ENCODE measurements at regions not wholly inside any gene's neighbourhood (a gene's known extent, or its start where the extent isn't known, plus 50 kb on each side); places are given as distances from the start of the nearest gene placed in this dataset.

DNA sequence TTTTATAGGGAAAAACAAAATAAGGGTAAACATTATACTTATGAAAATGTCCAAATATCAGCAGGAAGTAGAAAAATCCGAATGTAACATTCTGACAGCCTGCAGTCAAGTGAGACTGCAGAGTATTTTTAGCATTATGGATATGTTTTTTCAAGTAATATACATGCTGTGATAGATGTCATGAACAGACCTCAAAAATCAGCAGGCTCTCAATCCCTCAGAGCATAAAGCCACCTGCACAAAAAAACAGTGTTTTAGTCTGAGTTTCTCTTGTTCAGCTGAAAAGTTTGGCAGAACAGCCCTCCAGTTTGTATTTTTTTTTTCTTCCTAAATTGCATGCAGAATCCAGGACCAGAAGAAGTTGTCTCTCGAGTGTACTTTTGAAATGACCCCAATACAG is 219.1 kb upstream of the FMN2 start:
- Mint-ChIP-seq H3K4me3 (no peak overlapping the region), H3K27me3 (no peaks in the 10 kb centered on the region), H3K36me3 (no peaks in the 10 kb centered on the region), H3K9me3 (ENCODE audit: low read depth) (no peaks in the 10 kb centered on the region), H3K4me1 (ENCODE audit: low read depth) (no peaks in the 10 kb centered on the region), H3K27ac (no peak overlapping the region)

DNA sequence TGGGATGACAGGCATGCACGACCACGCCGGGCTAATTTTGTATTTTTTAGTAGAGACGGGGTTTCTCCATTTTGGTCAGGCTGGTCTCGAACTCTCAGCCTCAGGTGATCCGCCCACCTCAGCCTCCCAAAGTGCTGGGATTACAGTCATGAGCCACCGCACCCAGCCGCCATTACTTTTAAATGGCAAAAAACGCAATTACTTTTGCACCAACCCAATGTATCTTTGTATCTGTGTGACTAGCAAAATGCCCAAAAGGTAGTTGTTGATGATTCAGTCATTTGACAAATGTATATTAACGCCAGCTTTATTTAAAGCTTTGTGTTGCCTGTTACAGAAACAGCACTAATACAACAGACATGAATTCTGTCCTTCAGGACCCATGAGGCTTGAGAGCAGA is 216.9 kb upstream of the FMN2 start:
- no peak overlapping the region for H3K27ac Mint-ChIP-seq
- no peaks in the 10 kb centered on the region for H3K36me3 Mint-ChIP-seq
- no peak overlapping the region for H3K4me3 Mint-ChIP-seq
- H3K27me3 Mint-ChIP-seq = no peaks in the 10 kb centered on the region
- H3K9me3 Mint-ChIP-seq (ENCODE audit: low read depth) = no peaks in the 10 kb centered on the region
- no peaks in the 10 kb centered on the region for H3K4me1 Mint-ChIP-seq (ENCODE audit: low read depth)

DNA sequence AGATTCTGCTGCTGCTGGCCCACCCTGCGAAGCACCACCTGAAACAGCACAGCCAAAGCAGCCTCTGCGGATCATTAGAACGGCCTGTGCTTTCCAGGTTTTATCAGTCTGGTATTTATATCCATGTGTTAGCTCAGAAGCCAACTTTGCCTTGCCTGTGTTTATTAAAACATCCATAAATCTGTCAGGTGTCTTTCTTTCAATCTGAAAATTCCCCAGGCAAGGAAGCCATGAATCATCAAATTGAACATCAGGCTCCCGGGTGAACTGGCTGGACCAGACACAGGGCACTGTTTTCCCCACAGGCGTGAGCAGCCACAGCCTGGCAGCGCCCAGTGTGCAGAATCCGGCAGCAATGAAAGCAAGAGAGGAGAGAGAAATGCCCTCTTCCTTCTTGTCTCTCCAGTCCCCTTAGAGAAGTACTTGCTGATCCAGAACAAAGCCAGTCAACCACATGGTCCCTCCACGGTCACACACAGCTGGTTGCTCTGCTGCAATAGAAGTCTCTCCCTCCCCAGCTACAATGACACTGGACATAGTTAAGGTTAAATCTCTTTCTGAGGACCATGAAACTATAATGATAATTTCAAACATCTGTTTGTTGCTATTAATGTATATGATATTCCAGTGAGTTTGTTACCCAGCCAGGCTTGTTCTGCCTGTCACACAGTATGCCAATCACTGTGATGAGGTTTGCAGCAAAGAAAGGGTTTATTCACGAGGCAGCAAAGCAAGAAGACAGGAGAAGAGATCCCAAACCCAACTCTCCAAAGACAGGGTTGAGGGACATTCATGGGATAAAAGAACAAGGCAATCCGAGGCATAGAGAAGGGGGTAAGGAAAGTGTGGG is 212.1 kb upstream of the FMN2 start:
- Mint-ChIP-seq H3K36me3 (no peaks in the 10 kb centered on the region), H3K27me3 (no peaks in the 10 kb centered on the region), H3K9me3 (ENCODE audit: low read depth) (no peaks in the 10 kb centered on the region), H3K4me1 (ENCODE audit: low read depth) (no peaks in the 10 kb centered on the region), H3K27ac (no peak overlapping the region), H3K4me3 (no peak overlapping the region)

GRCh38 chr1:239882967-239883366 is 208.7 kb upstream of the FMN2 start:
- H3K27ac Mint-ChIP-seq = no peak overlapping the region
- no peaks in the 10 kb centered on the region for H3K27me3 Mint-ChIP-seq
- no peak overlapping the region for H3K4me3 Mint-ChIP-seq
- no peaks in the 10 kb centered on the region for H3K4me1 Mint-ChIP-seq (ENCODE audit: low read depth)
- no peaks in the 10 kb centered on the region for H3K9me3 Mint-ChIP-seq (ENCODE audit: low read depth)
- H3K36me3 Mint-ChIP-seq = no peaks in the 10 kb centered on the region

DNA sequence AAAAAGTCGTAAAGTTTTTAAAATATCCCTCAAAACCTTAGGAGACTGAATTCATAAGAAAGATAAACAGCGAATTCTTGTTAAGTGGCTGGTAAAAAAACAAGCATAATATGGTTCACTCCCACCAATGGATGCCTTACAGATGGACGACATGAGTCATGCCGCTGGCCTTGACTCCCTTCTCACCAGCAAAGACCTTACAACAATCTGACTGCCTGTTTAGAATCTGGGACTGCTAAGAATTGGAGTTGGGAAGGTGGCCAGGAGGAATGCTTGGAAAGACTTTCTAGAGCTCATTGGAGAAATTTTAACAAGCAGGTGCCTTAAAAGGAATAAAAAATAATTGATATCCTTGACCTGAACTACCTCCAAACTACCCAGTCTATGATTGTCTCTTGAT is 206.9 kb upstream of the FMN2 start:
- no peak overlapping the region for H3K27ac Mint-ChIP-seq
- H3K36me3 Mint-ChIP-seq = no peaks in the 10 kb centered on the region
- no peaks in the 10 kb centered on the region for H3K4me1 Mint-ChIP-seq (ENCODE audit: low read depth)
- peaks cover 2% of the 10 kb centered on the region for H3K27me3 Mint-ChIP-seq
- no peak overlapping the region for H3K4me3 Mint-ChIP-seq
- H3K9me3 Mint-ChIP-seq (ENCODE audit: low read depth) = no peaks in the 10 kb centered on the region

- no peaks in the 10 kb centered on the region for H3K4me1 Mint-ChIP-seq (ENCODE audit: low read depth)
- H3K9me3 Mint-ChIP-seq (ENCODE audit: low read depth) = no peaks in the 10 kb centered on the region
- no peak overlapping the region for H3K4me3 Mint-ChIP-seq
- no peaks in the 10 kb centered on the region for H3K36me3 Mint-ChIP-seq
- H3K27ac Mint-ChIP-seq = no peak overlapping the region
- peaks cover 2% of the 10 kb centered on the region for H3K27me3 Mint-ChIP-seq
Observed at GRCh38 chr1:239886266-239886665, 205.4 kb upstream of the FMN2 start.

- H3K27me3 Mint-ChIP-seq = peaks cover 2% of the 10 kb centered on the region
- H3K4me3 Mint-ChIP-seq = no peak overlapping the region
- no peaks in the 10 kb centered on the region for H3K9me3 Mint-ChIP-seq (ENCODE audit: low read depth)
- no peak overlapping the region for H3K27ac Mint-ChIP-seq
- no peaks in the 10 kb centered on the region for H3K4me1 Mint-ChIP-seq (ENCODE audit: low read depth)
- no peaks in the 10 kb centered on the region for H3K36me3 Mint-ChIP-seq
Observed at GRCh38 chr1:239888639-239889038, 203.0 kb upstream of the FMN2 start.

GRCh38 chr1:239891621-239892358 is 199.9 kb upstream of the FMN2 start:
- peaks cover 5% of the 10 kb centered on the region for H3K27me3 Mint-ChIP-seq
- no peaks in the 10 kb centered on the region for H3K4me1 Mint-ChIP-seq (ENCODE audit: low read depth)
- no peaks in the 10 kb centered on the region for H3K9me3 Mint-ChIP-seq (ENCODE audit: low read depth)
- H3K36me3 Mint-ChIP-seq = peaks cover 3% of the 10 kb centered on the region
- H3K4me3 Mint-ChIP-seq = no peak overlapping the region
- no peak overlapping the region for H3K27ac Mint-ChIP-seq

DNA sequence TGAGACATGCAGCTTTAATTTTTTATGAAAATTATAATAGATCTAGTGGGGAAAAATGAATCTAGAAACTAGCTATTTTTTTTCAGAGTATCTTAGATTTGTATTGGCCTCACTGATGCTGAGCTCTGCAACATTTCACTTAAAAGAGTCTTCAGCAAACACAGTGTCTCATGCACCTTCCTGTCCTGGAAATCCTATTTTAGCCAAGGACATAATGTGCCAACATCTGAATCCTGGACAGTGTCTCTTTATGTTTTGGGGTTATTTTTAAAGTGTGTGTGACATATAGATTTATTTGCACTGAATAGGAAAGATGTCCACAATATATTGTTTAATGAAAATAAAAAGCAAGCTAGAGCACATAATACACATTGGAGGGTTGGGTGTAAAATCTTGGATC is 199.1 kb upstream of the FMN2 start:
- Mint-ChIP-seq H3K9me3 (ENCODE audit: low read depth) (no peaks in the 10 kb centered on the region), H3K4me1 (ENCODE audit: low read depth) (no peaks in the 10 kb centered on the region), H3K36me3 (peaks cover 3% of the 10 kb centered on the region), H3K27ac (no peak overlapping the region), H3K27me3 (peaks cover 5% of the 10 kb centered on the region), H3K4me3 (no peak overlapping the region)

- Mint-ChIP-seq H3K27ac (no peak overlapping the region), H3K4me1 (ENCODE audit: low read depth) (peaks cover 2% of the 10 kb centered on the region), H3K4me3 (no peak overlapping the region), H3K36me3 (peaks cover 3% of the 10 kb centered on the region), H3K9me3 (ENCODE audit: low read depth) (no peaks in the 10 kb centered on the region), H3K27me3 (peaks cover 5% of the 10 kb centered on the region)
Observed at GRCh38 chr1:239893127-239893731, 198.5 kb upstream of the FMN2 start.

GRCh38 chr1:239896569-239896968 is 195.1 kb upstream of the FMN2 start:
- H3K27ac Mint-ChIP-seq = no peak overlapping the region
- H3K36me3 Mint-ChIP-seq = peaks cover 3% of the 10 kb centered on the region
- H3K4me3 Mint-ChIP-seq = no peak overlapping the region
- H3K27me3 Mint-ChIP-seq = peaks cover 3% of the 10 kb centered on the region
- H3K9me3 Mint-ChIP-seq (ENCODE audit: low read depth) = no peaks in the 10 kb centered on the region
- peaks cover 2% of the 10 kb centered on the region for H3K4me1 Mint-ChIP-seq (ENCODE audit: low read depth)

DNA sequence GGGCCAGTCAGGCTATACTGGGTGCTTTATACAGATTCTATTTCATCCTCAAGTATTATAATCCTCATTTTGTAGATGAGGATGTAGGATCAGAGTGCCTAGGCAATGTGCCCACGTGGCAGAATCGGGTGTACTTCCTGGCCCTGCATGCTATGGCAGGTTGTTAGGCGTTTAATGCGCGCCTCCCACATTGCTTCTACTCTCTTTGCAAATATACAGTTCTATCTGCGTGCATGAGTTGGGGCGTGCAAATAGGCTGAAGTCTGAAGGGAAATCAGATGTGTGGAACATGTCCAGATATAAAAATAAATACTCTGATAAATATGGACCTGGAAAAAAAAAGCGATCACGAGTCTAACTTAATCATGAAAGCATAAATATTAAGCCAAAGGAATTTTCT is 194.7 kb upstream of the FMN2 start:
- peaks cover 3% of the 10 kb centered on the region for H3K36me3 Mint-ChIP-seq
- H3K27ac Mint-ChIP-seq = no peak overlapping the region
- H3K4me1 Mint-ChIP-seq (ENCODE audit: low read depth) = peaks cover 2% of the 10 kb centered on the region
- no peak overlapping the region for H3K4me3 Mint-ChIP-seq
- peaks cover 3% of the 10 kb centered on the region for H3K27me3 Mint-ChIP-seq
- no peaks in the 10 kb centered on the region for H3K9me3 Mint-ChIP-seq (ENCODE audit: low read depth)

DNA sequence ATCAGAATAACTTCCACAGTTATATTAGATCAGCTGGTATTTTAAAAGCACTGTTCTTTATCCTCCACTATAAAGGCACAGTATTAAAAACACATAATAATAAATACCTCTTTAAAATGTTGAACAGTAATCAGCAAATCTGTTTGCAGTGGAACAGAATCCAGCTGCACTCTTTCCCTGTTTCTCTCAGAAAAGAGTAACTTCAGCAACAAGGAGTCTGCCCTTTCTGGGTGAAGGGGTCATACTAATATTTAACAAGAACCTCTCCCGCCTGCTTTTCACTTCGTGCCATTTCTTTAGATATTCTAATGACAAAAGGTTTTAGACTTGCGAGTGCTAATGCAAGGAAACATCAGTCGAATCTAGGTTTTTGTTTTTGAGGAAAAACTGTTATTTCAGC is 194.2 kb upstream of the FMN2 start:
- no peak overlapping the region for H3K27ac Mint-ChIP-seq
- H3K4me1 Mint-ChIP-seq (ENCODE audit: low read depth) = peaks cover 2% of the 10 kb centered on the region

GRCh38 chr1:239898062-239898730 is 193.5 kb upstream of the FMN2 start:
- Mint-ChIP-seq H3K4me3 (no peak overlapping the region), H3K27me3 (peaks cover 3% of the 10 kb centered on the region), H3K36me3 (peaks cover 3% of the 10 kb centered on the region), H3K9me3 (ENCODE audit: low read depth) (no peaks in the 10 kb centered on the region), H3K27ac (no peak overlapping the region), H3K4me1 (ENCODE audit: low read depth) (peaks cover 2% of the 10 kb centered on the region)

More for the DNA sequence above, 194.2 kb upstream of the FMN2 start:
- Mint-ChIP-seq H3K27me3 (peaks cover 3% of the 10 kb centered on the region), H3K4me3 (no peak overlapping the region), H3K36me3 (peaks cover 3% of the 10 kb centered on the region), H3K9me3 (ENCODE audit: low read depth) (no peaks in the 10 kb centered on the region)

GRCh38 chr1:239899747-239900146 is 191.9 kb upstream of the FMN2 start:
- Mint-ChIP-seq H3K36me3 (peaks cover 3% of the 10 kb centered on the region), H3K9me3 (ENCODE audit: low read depth) (no peaks in the 10 kb centered on the region), H3K4me3 (no peak overlapping the region), H3K27ac (no peak overlapping the region), H3K27me3 (peaks cover 3% of the 10 kb centered on the region), H3K4me1 (ENCODE audit: low read depth) (peaks cover 2% of the 10 kb centered on the region)
